Activated T-helper 1 cell treated with anti-CD3 and anti-CD28 coated beads, Interleukin-12 subunit alpha, Interleukin-12 subunit beta, Interleukin-2, Interleukin-4 antibody, amounts not matched to agents 30 ng/mL and 10 ng/mL and 1 ng/mL, durations not matched to agents 14 hours and 24 hours and 36 hours (primary cell): ENCODE measurements at regions not wholly inside any gene's neighbourhood (a gene's known extent, or its start where the extent isn't known, plus 50 kb on each side); places are given as distances from the start of the nearest gene placed in this dataset.
"Not testable (repeated sequence)": the region's sequence is repeated elsewhere in the genome, so short reads cannot be mapped to it uniquely, and the experiment has no call there.

Experiments used
- DNase-seq: peaks from one replicate; pipeline ENCODE4 v3.0.0; 2021; ENCODE audit warnings: low spot score
- H3K27ac Mint-ChIP-seq: one replicate; pipeline ENCODE4 v1.8.0; 2021; ENCODE audit warnings: mild to moderate bottlenecking, mixed read lengths
- H3K27me3 Mint-ChIP-seq: one replicate; pipeline ENCODE4 v1.8.0; 2022; ENCODE audit warnings: mild to moderate bottlenecking, moderate library complexity, mixed read lengths; ENCODE audit not compliant: insufficient read depth
- H3K36me3 Mint-ChIP-seq: one replicate; pipeline ENCODE4 v1.8.0; 2021; ENCODE audit warnings: low read depth, mixed read lengths
- H3K4me1 Mint-ChIP-seq: one replicate; pipeline ENCODE4 v1.8.0; 2021; ENCODE audit warnings: low read depth, mixed read lengths
- H3K4me3 Mint-ChIP-seq: one replicate; pipeline ENCODE4 v1.8.0; 2021; ENCODE audit warnings: mild to moderate bottlenecking, moderate library complexity, mixed read lengths
- H3K9me3 Mint-ChIP-seq: one replicate; pipeline ENCODE4 v1.8.0; 2021; ENCODE audit warnings: mixed read lengths
- intact Hi-C: fragments of 100-400 bp; cut with micrococcal nuclease; formaldehyde crosslinking; loops from one replicate; pipeline ENCODE4 v1.15.1; 2024

GRCh38 chr3:17812328-17812727 lies 69.9 kb upstream of the TBC1D5 start:
- intact Hi-C loops, H3K4me1 Mint-ChIP-seq: not testable (repeated sequence)

GRCh38 chr3:17811646-17812045 lies 69.2 kb upstream of the TBC1D5 start:
- Mint-ChIP-seq H3K27me3 (peaks cover 9% of the 10 kb centered on the region), H3K4me1 (peaks cover 3% of the 10 kb centered on the region), H3K27ac (no peak overlapping the region), H3K9me3 (no peaks in the 10 kb centered on the region), H3K36me3 (peaks cover 11% of the 10 kb centered on the region), H3K4me3 (no peak overlapping the region)
- intact Hi-C loops, result no loop called here
- no peak for DNase-seq

More at GRCh38 chr3:17812328-17812727, 69.9 kb upstream of the TBC1D5 start:
- not testable (repeated sequence) for H3K9me3 Mint-ChIP-seq, H3K27me3 Mint-ChIP-seq, H3K4me3 Mint-ChIP-seq, H3K27ac Mint-ChIP-seq, DNase-seq
- H3K36me3 Mint-ChIP-seq, result peaks cover 12% of the 10 kb centered on the region

GRCh38 chr3:17810759-17811158 lies 68.3 kb upstream of the TBC1D5 start:
- Mint-ChIP-seq H3K27me3 (peaks cover 9% of the 10 kb centered on the region), H3K4me3 (no peak overlapping the region), H3K27ac (no peak overlapping the region), H3K4me1 (peaks cover 8% of the 10 kb centered on the region), H3K9me3 (no peaks in the 10 kb centered on the region), H3K36me3 (peaks cover 9% of the 10 kb centered on the region)
- intact Hi-C loops, result no loop called here
- no peak for DNase-seq

GRCh38 chr3:17808994-17809393 lies 66.6 kb upstream of the TBC1D5 start:
- H3K4me3 Mint-ChIP-seq, result no peak overlapping the region
- no peak for DNase-seq
- peaks cover 8% of the 10 kb centered on the region for H3K4me1 Mint-ChIP-seq
- no peaks in the 10 kb centered on the region for H3K9me3 Mint-ChIP-seq
- no peak overlapping the region for H3K27ac Mint-ChIP-seq
- H3K27me3 Mint-ChIP-seq, result peaks cover 9% of the 10 kb centered on the region
- peaks cover 9% of the 10 kb centered on the region for H3K36me3 Mint-ChIP-seq
- intact Hi-C loops, result no loop called here

GRCh38 chr3:17806876-17807275 lies 64.4 kb upstream of the TBC1D5 start:
- no peak for DNase-seq
- Mint-ChIP-seq H3K4me3 (no peak overlapping the region), H3K27me3 (peaks cover 7% of the 10 kb centered on the region), H3K36me3 (peaks cover 6% of the 10 kb centered on the region), H3K4me1 (peaks cover 8% of the 10 kb centered on the region), H3K27ac (no peak overlapping the region), H3K9me3 (no peaks in the 10 kb centered on the region)
- intact Hi-C loops, result no loop called here

- no peak overlapping the region for H3K27ac Mint-ChIP-seq
- intact Hi-C loops, result no loop called here
Observed at GRCh38 chr3:17806201-17806600, 63.8 kb upstream of the TBC1D5 start.

GRCh38 chr3:17805461-17805940 lies 63.1 kb upstream of the TBC1D5 start:
- DNase-seq, result no peak
- H3K9me3 Mint-ChIP-seq, result no peaks in the 10 kb centered on the region
- intact Hi-C loops, result no loop called here
- no peak overlapping the region for H3K27ac Mint-ChIP-seq
- H3K4me3 Mint-ChIP-seq, result no peak overlapping the region
- peaks cover 7% of the 10 kb centered on the region for H3K27me3 Mint-ChIP-seq
- peaks cover 8% of the 10 kb centered on the region for H3K4me1 Mint-ChIP-seq
- H3K36me3 Mint-ChIP-seq, result peaks cover 6% of the 10 kb centered on the region

More at GRCh38 chr3:17806201-17806600, 63.8 kb upstream of the TBC1D5 start:
- H3K4me3 Mint-ChIP-seq, result no peak overlapping the region
- DNase-seq, result no peak
- peaks cover 8% of the 10 kb centered on the region for H3K4me1 Mint-ChIP-seq
- peaks cover 7% of the 10 kb centered on the region for H3K27me3 Mint-ChIP-seq
- H3K9me3 Mint-ChIP-seq, result no peaks in the 10 kb centered on the region
- peaks cover 2% of the 10 kb centered on the region for H3K36me3 Mint-ChIP-seq

GRCh38 chr3:17802950-17803349 lies 60.5 kb upstream of the TBC1D5 start:
- Mint-ChIP-seq H3K27me3 (no peaks in the 10 kb centered on the region), H3K36me3 (peaks cover 6% of the 10 kb centered on the region), H3K27ac (no peak overlapping the region), H3K9me3 (no peaks in the 10 kb centered on the region), H3K4me3 (no peak overlapping the region), H3K4me1 (peaks cover 8% of the 10 kb centered on the region)
- no peak for DNase-seq
- intact Hi-C loops, result no loop called here

- no peak for DNase-seq
Observed at GRCh38 chr3:17801131-17801530, 58.7 kb upstream of the TBC1D5 start.

GRCh38 chr3:17800232-17800631 lies 57.8 kb upstream of the TBC1D5 start:
- Mint-ChIP-seq H3K36me3 (peaks cover 9% of the 10 kb centered on the region), H3K27ac (no peak overlapping the region), H3K9me3 (no peaks in the 10 kb centered on the region), H3K27me3 (peaks cover 2% of the 10 kb centered on the region), H3K4me1 (no peaks in the 10 kb centered on the region), H3K4me3 (no peak overlapping the region)
- intact Hi-C loops, result no loop called here
- no peak for DNase-seq

More at GRCh38 chr3:17801131-17801530, 58.7 kb upstream of the TBC1D5 start:
- Mint-ChIP-seq H3K9me3 (no peaks in the 10 kb centered on the region), H3K36me3 (peaks cover 9% of the 10 kb centered on the region), H3K27me3 (peaks cover 2% of the 10 kb centered on the region), H3K4me3 (no peak overlapping the region), H3K4me1 (no peaks in the 10 kb centered on the region), H3K27ac (no peak overlapping the region)
- intact Hi-C loops, result no loop called here

- H3K4me3 Mint-ChIP-seq, result no peak overlapping the region
- H3K4me1 Mint-ChIP-seq, result no peaks in the 10 kb centered on the region
- H3K9me3 Mint-ChIP-seq, result no peaks in the 10 kb centered on the region
- peaks cover 9% of the 10 kb centered on the region for H3K36me3 Mint-ChIP-seq
- intact Hi-C loops, result no loop called here
- peaks cover 2% of the 10 kb centered on the region for H3K27me3 Mint-ChIP-seq
- no peak overlapping the region for H3K27ac Mint-ChIP-seq
- no peak for DNase-seq
Observed at GRCh38 chr3:17799312-17799711, 56.9 kb upstream of the TBC1D5 start.

GRCh38 chr3:17798000-17798399 lies 55.6 kb upstream of the TBC1D5 start:
- peaks cover 9% of the 10 kb centered on the region for H3K36me3 Mint-ChIP-seq
- intact Hi-C loops, result no loop called here
- H3K27me3 Mint-ChIP-seq, result peaks cover 2% of the 10 kb centered on the region
- H3K27ac Mint-ChIP-seq, result no peak overlapping the region
- DNase-seq, result no peak
- H3K9me3 Mint-ChIP-seq, result peaks cover 3% of the 10 kb centered on the region
- H3K4me1 Mint-ChIP-seq, result no peaks in the 10 kb centered on the region
- H3K4me3 Mint-ChIP-seq, result no peak overlapping the region

GRCh38 chr3:17795711-17796110 lies 53.3 kb upstream of the TBC1D5 start:
- Mint-ChIP-seq H3K27ac (no peak overlapping the region), H3K9me3 (peaks cover 13% of the 10 kb centered on the region), H3K4me1 (no peaks in the 10 kb centered on the region), H3K4me3 (no peak overlapping the region), H3K27me3 (peaks cover 2% of the 10 kb centered on the region), H3K36me3 (peaks cover 15% of the 10 kb centered on the region)
- intact Hi-C loops, result no loop called here
- DNase-seq, result no peak

- no peak for DNase-seq
- Mint-ChIP-seq H3K4me1 (no peaks in the 10 kb centered on the region), H3K9me3 (peaks cover 14% of the 10 kb centered on the region), H3K27me3 (peaks cover 2% of the 10 kb centered on the region), H3K4me3 (no peak overlapping the region), H3K27ac (no peak overlapping the region), H3K36me3 (peaks cover 13% of the 10 kb centered on the region)
- intact Hi-C loops, result no loop called here
Observed at GRCh38 chr3:17795280-17795679, 52.8 kb upstream of the TBC1D5 start.
